Panc1 (cell line): ENCODE measurements at regions not wholly inside any gene's neighbourhood (a gene's known extent, or its start where the extent isn't known, plus 50 kb on each side); places are given as distances from the start of the nearest gene placed in this dataset.

Experiments used
- POLR2AphosphoS5 ChIP-seq: IDR thresholded peaks from 2 replicates; pipeline ENCODE4 v1.6.1; 2012; ENCODE audit warnings: mild to moderate bottlenecking, low read depth, low read length, moderate library complexity
- TF ChIP-seq, protein P1 (sequence below), 2 experiments: IDR thresholded peaks; 2 replicates each; pipeline ENCODE4 v1.6.1; 2011 to 2012; ENCODE audit warnings: low read depth in 2 of 2, control low read depth in 1 of 2, low read length in 1 of 2, mild to moderate bottlenecking in 1 of 2, moderate library complexity in 1 of 2; ENCODE audit not compliant: insufficient read depth in 1 of 2
- TF ChIP-seq, protein P2 (sequence below): fragments of 450-650 bp; IDR thresholded peaks from 2 replicates; pipeline ENCODE4 v1.5.1; 2017; ENCODE audit warnings: mild to moderate bottlenecking

DNA sequence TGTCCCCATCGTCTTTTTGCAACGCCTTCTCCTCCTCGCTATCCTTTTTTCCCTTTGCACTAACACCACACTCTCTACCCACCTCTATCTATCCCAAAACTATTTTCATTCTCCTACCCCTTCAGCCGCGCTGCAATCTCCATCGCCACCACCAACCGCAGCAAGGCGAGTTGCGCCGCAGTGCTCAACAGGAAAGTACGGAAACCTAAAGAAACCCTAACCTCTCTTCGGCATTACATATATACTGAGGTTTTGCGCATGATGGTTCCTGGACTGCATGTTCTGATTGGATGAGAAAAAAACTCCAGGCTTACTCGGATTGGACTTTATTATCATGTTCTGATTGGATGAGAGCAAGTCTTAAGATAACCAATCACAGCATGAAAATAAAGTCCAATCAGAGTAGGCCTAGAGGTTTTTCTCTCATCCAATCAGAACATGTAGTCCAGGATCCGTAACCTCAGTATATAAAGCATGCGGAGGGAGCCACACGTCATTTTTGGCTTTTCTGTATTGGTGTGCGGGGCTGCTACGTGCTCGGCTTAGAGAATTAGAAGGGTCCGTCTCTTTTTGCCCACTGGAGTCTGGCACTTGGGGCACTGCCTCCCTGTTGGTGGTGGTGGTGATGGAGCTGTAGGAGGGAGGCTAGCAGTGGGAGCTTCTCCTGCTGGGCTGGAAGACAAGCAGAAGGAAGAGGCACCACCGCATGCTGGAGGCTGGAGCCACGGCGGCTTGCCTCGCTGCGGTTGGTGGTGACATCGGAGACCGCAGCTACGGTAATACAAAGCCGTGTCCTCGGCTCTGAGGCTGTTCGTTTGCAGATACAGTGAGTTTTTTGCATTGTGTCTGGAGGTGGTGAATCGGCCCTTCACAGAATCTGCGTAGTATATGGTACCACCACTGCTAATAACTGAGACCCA is 76.1 kb downstream of the TEKT4 start:
- TF ChIP-seq, protein P1, sequence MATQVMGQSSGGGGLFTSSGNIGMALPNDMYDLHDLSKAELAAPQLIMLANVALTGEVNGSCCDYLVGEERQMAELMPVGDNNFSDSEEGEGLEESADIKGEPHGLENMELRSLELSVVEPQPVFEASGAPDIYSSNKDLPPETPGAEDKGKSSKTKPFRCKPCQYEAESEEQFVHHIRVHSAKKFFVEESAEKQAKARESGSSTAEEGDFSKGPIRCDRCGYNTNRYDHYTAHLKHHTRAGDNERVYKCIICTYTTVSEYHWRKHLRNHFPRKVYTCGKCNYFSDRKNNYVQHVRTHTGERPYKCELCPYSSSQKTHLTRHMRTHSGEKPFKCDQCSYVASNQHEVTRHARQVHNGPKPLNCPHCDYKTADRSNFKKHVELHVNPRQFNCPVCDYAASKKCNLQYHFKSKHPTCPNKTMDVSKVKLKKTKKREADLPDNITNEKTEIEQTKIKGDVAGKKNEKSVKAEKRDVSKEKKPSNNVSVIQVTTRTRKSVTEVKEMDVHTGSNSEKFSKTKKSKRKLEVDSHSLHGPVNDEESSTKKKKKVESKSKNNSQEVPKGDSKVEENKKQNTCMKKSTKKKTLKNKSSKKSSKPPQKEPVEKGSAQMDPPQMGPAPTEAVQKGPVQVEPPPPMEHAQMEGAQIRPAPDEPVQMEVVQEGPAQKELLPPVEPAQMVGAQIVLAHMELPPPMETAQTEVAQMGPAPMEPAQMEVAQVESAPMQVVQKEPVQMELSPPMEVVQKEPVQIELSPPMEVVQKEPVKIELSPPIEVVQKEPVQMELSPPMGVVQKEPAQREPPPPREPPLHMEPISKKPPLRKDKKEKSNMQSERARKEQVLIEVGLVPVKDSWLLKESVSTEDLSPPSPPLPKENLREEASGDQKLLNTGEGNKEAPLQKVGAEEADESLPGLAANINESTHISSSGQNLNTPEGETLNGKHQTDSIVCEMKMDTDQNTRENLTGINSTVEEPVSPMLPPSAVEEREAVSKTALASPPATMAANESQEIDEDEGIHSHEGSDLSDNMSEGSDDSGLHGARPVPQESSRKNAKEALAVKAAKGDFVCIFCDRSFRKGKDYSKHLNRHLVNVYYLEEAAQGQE (IDR thresholded peaks at IDR 0.05; ENCODE audit: insufficient read depth in 1 of 2, low read depth in 2 of 2, low read length in 1 of 2) = no peak
- TF ChIP-seq, protein P2, sequence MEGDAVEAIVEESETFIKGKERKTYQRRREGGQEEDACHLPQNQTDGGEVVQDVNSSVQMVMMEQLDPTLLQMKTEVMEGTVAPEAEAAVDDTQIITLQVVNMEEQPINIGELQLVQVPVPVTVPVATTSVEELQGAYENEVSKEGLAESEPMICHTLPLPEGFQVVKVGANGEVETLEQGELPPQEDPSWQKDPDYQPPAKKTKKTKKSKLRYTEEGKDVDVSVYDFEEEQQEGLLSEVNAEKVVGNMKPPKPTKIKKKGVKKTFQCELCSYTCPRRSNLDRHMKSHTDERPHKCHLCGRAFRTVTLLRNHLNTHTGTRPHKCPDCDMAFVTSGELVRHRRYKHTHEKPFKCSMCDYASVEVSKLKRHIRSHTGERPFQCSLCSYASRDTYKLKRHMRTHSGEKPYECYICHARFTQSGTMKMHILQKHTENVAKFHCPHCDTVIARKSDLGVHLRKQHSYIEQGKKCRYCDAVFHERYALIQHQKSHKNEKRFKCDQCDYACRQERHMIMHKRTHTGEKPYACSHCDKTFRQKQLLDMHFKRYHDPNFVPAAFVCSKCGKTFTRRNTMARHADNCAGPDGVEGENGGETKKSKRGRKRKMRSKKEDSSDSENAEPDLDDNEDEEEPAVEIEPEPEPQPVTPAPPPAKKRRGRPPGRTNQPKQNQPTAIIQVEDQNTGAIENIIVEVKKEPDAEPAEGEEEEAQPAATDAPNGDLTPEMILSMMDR = no peak
- no peak for TF ChIP-seq POLR2AphosphoS5
